GM19397 (cell line): ENCODE measurements at regions not wholly inside any gene's neighbourhood (a gene's known extent, or its start where the extent isn't known, plus 50 kb on each side); places are given as distances from the start of the nearest gene placed in this dataset.
"Not testable (repeated sequence)": the region's sequence is repeated elsewhere in the genome, so short reads cannot be mapped to it uniquely, and the experiment has no call there.

Experiments used
- ATAC-seq: cut with Tn5 transposase; IDR thresholded peaks from one replicate; pipeline ENCODE4 v1.9.1; 2021; ENCODE audit warnings: mild to moderate bottlenecking, moderate library complexity; ENCODE audit not compliant: unreplicated experiment

DNA sequence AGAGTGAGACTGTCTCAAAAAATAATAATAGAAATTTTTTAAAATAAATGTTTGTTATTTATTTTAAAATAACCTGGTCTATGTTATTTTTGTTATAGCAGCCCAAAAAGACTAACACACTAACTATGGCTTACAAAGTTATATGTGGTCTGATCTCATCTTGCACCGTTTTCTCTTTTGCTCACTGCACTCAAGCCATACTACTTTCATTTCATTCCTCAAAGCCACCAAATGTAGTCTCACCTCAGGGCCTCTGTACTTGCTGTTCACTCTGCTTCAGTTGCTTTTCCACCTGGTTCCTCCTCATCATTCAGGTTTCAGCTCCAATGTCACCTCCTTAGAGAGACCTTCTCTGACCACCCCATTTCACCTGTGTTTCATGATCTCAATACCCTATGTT lies 55.2 kb upstream of the MDM1 start:
- ATAC-seq, result no peak

DNA sequence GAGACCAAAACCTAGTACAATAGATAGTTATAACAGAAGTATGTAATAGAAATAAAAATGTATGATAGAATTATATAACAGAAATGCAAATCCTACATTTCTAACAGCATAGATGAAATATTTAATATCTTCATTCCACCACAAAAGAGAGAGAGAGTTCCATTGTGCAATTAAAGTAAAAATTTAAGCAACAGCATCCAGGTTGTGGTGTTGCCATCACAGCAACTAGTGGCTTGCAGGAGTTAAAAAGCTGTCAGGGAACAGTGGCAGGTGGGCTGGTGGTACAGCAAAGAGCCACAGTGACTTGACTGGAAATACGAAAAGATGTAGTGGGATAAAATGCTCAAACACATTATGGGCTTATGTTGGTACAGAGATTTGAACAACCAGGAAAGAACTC lies 57.1 kb upstream of the MDM1 start:
- no peak for ATAC-seq

DNA sequence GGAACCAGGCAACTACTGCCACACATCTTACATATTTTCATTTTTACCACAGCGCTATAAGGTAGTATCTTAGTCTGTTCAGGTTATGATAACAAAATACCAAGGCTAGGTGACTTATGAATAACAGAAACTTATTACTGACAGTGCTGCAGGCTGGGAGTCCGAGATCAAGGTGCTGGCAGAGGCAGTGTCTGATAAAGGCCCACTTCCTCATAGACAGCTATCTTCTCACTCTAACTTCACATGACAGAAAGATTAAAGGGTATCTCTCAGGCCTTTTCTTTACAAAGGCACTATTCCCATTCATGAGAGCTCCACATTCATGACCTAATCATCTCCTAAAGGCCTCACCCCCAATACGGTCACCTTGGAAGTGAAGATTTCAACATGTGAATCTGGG lies 59.8 kb upstream of the MDM1 start:
- no peak for ATAC-seq

DNA sequence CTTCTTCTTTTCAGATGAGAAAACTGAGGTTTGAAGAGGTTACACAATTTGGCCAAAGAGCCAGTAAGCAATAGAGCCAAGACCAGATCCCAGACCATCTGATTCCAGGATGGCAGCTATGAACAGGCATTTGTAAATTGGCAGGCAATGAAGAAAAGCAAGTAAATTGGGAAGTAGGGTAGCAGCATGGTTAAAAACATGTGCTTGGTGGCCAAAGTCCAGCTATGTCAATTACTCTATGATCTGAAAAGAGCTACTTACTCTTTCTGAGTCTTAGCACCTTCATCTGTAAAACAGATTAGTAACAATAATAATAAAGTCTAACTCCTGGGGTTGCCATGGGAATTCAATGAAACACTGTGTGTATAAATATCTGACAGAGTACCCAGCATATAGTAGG lies 60.2 kb upstream of the MDM1 start:
- no peak for ATAC-seq

DNA sequence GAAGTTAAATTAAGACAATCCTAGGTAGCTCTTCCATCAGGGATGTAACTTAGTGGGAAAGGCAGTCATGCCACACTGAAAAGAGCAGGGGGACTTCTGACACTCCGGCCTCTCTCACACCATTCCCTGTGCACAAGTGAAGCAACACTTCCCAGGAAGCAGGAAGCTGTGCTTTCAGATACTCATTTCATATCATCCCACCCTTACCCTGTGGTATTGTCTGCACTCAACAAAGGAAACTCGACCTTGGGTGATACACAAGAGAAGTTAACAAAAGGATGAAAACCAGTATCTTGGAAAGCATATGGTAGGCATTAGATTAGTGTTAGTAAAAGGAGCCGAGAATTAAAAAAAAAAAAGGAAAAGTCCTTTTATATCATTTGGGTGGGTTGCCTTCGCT lies 61.3 kb upstream of the MDM1 start:
- ATAC-seq, result no peak

DNA sequence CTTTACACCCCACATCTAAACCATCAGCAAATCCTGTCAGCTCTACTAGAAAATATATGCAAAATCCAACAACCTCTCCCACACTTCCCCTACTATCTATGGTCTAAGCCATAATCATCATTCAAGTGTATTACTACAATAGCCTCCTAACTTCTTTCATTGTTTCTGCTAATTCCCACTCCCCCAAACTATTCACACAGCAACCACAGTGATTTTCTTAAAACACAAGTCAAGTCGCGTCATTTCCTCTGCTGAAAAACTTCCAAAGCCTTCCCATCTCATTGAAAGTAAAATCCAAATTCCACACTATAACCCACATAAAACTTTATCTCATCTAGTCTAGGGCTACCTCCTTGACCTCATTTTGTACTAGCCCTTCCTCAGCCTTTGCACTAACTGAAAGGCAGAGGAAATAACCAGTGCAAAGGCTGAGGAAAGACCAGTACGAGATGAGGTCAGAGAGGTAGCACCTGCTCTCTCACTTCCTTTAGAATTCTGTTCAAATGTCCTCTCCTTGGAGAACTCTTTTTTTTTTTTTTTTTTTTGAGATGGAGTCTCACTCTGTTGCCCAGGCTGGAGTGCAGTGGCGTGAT lies 65.5 kb upstream of the MDM1 start:
- no peak for ATAC-seq

DNA sequence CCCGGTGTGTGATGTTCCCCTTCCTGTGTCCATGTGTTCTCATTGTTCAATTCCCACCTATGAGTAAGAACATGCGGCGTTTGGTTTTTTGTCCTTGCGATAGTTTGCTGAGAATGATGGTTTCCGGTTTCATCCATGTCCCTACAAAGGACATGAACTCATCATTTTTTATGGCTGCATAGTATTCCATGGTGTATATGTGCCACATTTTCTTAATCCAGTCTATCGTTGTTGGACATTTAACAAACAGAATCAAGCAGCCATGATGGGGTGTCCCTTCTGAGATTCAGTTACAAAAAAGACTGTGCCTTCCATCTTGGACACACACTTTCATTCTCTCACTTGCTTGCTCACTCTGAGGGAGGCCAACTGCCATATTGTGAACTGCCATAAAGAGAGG lies 66.5 kb upstream of the MDM1 start:
- not testable (repeated sequence) for ATAC-seq

DNA sequence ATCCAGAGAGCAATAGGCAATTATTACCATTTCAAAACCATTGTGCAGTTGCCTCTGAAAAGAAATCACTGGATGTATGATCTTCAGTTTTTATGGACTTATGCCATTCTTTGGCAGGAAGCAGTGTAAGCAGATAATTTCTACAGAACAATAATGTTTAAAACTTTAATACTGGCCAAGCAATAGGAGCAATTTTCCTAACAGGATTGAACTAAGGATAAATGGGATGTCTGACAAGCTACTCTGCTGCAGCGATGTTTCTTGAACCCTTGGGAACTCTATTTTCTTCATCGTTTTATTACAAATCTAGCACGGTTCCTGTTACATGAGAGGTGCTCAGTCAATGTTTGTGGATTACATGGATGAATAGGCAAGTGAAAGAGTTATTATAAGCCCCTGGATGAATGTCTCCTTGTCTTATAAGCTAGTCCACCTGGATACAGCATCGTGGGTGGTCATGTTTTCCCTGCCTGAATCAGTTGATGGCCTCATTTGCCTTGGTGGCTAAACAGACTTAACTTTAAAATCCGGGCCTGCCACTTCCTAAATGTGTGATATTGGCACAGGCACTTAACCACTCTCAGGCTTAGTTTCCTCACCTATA lies 68.2 kb upstream of the MDM1 start:
- no peak for ATAC-seq

DNA sequence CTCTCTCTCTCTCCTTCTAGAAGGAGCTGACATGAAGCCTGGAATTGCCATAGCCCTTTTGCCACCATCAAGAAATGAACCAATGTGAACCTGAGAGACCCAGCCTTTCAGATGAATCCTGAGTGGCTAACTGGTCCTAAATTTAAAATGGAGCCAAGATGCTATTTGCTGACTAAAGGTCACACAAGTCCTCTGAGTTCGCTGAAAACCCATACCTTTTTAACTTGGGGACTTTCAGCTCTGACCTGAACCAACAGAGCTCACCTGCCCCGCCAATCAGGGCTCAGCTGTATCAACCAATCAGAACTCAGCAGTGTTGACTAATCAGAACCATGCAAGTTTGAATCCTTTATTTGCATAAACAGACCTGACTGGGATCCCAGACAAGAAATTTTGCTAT lies 70.3 kb upstream of the MDM1 start:
- no peak for ATAC-seq

DNA sequence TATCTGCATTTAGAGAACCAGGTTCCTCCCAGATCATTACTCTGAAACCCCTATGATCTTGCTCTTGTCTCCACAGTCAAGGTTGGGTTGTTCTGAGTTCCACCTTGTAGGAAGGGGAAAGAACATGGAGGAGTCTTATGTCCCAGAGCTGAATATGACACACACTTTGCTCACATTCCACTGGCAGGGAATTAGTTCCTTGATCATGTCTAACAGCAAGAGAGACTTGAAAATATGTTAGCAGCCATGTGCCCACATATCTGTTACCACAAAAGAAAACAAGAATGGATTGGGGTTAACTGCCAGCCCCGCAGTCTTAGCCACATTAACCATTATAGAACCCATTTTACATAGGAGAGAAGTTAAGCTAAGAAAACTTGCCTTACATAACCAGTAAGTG lies 71.1 kb upstream of the MDM1 start:
- no peak for ATAC-seq

DNA sequence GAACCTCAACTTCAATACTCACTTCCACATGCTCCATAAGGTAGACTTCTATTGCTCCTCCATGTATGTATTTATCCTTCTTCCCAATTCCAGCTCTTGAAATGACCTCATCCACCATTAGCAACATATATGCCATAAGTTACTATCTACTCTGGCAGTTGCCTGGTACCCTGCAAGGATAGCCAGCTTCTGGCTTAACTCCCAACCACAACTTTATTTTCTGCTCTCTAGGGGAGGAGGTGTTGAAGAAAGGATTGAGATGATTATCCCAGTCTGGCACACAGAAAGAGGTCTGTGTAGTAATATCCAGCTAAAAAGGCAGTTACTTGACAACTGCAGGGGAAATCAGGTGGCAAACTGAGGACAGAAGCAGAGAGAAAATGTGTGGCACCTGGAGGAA lies 71.5 kb upstream of the MDM1 start:
- no peak for ATAC-seq

DNA sequence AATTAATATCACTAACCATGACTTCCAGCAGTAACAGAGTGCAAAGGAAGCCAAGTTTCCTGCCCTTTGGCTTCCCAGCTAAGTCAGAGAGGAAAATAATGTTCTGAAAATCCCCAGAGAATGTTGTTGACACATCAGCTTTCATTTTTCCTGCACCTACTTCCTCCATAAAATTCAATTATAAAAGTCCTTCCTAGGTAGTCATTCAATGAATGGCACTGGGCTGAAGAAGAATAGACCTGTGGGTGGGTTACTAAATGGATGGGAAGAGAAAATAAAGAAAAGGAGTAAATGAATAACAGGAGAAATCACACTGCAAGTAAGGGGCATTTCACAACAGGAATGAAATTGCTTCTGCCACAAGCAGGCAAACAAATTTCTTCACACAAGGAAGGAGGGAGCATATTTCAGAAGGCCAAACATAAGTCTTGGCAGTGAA lies 73.2 kb upstream of the MDM1 start:
- no peak for ATAC-seq

DNA sequence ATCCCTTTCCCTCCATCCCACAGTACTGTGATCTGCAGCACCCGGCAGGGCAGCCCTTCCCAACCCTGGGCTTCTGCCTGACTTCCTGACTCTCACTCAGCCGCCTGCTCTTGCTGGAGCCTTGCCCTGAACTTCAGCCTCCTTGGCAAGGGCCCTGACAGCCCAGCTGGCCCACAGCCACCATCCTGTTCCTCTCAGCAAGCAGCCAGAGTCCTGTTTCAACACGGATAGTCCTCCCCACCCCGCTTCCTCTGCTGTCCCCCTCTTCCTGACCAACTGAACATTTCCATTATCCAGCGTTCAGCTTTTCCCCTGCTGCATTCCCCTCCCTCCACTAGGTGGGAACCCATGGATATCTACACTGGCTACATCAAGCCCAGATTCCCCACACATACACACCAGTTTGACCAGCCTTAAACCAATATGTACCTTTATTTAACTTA lies 74.0 kb upstream of the MDM1 start:
- ATAC-seq, result no peak

DNA sequence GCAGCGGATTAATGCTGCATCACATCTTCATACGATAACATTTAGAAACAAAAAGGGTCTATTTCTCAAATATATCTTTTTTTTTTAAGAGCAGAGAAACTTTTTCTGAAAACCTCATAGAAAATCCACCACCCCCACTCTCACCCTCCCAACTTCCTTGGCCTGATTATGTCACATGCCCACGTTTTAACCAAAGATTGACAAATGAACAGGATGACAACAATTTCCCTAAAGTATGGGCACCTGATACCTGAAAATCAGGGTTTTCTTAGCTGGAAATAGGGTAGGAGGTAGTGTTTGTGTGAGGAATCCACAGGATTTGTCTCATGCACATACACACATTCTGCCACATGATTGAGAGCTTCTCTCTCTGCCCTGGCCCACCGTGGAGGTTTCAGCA lies 74.7 kb upstream of the MDM1 start:
- no peak for ATAC-seq

DNA sequence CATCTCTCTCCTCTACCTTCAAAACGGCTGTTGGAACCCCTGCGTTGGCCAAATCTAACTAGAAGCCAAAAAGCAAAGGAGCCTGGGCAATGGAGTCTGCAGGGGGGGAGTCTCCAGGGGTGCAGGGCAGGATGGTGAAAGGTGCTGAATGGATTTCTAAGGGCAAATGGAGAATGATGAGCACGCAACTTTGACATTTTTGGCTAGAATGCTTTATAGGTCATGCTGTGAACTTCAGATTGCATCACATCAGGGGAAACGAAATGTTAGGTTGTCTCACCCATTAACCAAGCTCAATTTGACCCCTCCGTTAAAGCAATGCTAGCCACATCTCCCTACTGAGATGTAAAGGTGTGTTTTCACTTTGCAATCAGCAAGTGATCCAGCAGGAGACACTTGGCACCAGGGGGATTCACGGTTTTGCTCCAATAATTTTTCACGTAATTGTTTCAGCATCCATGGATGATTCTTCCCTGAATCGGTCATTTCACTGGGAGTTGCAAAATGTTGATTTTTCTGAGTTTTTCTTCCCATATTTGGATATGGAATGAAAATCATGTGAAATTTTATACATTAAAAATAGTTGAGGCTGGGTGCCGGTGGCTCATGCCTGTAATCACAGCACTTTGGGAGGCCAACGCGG lies 78.0 kb upstream of the MDM1 start:
- no peak for ATAC-seq

DNA sequence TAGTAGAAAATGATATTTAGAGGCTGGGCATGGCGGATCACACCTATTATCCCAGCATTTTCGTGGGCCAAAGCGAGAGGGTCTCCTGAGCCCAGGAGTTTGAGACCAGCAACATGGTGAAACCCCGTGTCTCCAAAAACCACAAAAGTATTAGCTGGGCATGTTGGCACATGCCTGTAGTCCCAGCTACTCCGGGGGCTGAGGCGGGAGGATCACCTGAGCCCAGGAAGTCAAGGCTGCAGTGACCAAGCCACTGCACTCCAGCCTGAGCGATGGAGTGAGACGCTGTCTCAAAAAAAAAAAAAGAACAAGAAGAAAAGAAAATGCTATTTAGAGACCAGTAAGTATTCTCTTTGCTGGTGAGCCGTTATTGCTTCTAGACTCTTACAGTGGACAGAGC lies 79.2 kb upstream of the MDM1 start:
- ATAC-seq, result no peak

DNA sequence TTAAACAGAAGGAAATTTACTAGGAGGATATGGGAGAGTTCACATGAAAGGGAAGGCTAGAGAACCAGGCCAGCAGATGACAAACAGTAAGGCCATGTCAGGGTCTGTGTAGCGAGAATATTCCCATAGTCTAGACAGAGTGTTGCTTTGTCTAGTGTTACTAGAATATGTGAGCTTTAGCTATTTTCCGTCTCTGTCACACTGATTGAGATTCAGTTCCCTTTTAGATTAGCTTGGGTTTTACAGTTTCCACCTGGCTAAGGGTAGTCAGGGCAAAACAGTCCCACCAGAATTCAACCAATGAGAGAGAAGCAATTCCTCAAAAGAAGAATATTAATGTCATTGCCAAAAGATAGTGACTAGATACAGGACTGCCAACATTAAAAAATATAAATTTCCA lies 82.8 kb upstream of the MDM1 start:
- no peak for ATAC-seq

DNA sequence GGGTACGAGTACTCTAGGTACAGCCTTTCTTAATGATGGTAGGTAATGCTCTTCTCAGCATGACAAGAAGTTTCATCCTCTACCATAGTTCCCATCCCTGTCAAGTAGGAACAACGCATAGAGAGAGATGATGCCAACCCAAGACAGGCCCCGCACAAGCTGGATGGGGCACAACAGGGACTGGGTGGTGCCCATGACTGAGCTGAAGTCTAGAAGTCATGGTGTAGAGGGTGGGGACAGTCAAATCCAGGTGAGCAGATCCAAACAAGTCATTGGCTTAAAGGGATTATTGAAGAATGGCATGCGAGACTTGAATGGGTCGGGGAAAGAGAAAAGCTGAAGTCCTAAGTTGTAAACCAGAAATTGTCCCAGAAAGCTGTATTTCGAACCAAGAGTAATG lies 84.2 kb upstream of the MDM1 start:
- no peak for ATAC-seq

DNA sequence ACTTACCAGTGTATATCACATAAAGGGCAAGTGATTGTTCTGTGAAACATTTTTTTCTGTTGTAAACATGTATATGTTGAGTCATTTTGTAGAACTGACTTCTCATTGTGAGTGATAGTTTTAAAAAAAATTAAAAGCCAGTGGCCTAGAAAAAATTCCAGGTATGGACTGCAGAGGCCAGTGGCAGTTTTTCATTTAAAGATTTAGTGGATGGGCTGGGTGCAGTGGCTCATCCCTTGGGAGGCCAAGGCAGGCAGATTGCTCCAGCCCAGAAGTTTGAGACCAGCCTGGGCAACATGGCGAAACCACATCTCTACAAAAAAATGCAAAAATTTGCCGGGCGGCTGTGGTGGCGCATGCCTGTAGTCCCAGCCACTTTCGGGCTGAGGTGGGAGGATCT lies 84.7 kb upstream of the MDM1 start:
- no peak for ATAC-seq

DNA sequence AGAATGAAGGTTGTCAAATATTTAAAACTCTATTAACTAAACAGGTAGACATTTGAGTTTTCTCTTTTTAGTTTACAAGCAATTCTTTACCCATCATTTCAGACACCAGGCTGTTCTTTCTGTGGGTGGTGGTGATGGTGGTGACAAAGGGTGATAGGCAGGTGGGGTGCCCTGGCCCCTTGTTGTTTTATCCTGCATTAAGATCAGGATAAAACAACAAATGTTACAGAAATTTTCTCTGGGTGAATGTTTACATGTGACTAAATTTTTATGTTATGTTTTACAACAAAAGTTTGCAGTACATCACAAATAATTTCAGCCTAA lies 85.9 kb upstream of the MDM1 start:
- no peak for ATAC-seq

DNA sequence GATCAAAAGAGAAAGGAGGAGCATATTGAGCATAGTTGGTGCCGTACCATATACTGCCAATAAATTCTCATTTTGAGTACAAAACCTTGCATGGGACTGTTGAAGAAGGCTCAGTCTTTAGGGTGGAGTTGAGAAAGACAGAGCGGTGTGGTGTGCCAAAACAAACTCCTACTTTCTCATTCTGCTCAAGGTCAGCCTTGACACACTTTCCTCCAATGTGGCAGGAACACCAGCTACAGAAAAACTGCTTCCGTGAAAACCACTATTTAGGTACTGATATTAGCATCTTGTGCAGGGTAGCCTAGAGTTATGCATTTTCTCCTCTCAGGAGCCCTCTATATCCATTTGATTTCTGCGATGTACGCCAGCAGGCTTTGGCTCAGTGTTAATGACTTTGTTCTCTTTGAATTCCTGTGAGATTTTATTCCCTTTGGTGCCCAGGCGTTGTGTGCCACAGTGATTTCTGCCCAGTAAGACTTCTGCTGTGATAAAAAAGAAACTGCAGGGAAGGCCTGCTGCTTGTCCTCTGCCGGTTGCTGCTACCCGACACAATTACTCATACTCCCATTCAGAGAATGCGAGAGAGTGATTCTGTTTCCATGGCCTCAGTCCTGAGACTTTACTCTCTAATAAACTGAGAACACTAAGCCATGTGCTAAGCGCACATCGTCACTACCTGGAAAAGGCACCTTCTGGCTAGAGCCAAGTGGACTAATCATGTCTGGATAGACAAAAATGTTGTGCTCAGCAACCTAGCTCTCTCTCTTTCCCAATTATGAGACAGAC lies 88.3 kb upstream of the MDM1 start:
- no peak for ATAC-seq

DNA sequence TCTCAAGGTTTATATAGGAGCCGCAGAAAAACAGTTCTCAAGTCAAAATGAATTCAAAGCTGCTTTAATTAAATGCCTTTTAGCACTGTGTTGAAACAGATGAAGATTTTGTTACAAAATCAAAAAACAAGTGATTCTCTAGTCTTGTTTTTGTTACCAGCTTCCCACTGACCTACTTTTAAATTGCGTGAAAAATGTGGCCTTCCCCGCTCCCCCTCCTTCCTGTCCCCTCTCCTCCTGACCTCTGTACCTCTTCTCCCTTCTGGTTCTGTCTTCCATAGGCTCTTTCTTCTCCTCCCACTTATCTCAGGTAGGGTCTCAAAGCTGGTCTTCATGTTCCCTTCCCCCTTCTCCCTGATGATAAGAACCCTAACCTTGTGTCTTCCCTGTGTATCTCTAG lies 90.0 kb upstream of the MDM1 start:
- no peak for ATAC-seq
